Lower lobe of right lung (tissue), 2 donors: ENCODE measurements at regions not wholly inside any gene's neighbourhood (a gene's known extent, or its start where the extent isn't known, plus 50 kb on each side); places are given as distances from the start of the nearest gene placed in this dataset.

Experiments used
- ATAC-seq, 2 donors: fragments of 200-7000 bp; cut with Tn5 transposase; one replicate each; pipeline ENCODE4 v1.9.1; 2020 to 2022; ENCODE audit warnings: mild to moderate bottlenecking in 2 of 2, moderate library complexity in 2 of 2
- DNase-seq: peaks from one replicate; pipeline ENCODE4 v3.0.0-alpha.2; 2020
- H3K27ac ChIP-seq: fragments of 200-600 bp; one replicate; pipeline ENCODE4 v1.8.0; 2022
- H3K27me3 ChIP-seq: fragments of 200-600 bp; one replicate; pipeline ENCODE4 v1.8.0; 2022; ENCODE audit warnings: low read depth
- H3K36me3 ChIP-seq: fragments of 200-600 bp; one replicate; pipeline ENCODE4 v1.8.0; 2022; ENCODE audit warnings: mild to moderate bottlenecking
- H3K4me1 ChIP-seq: fragments of 200-600 bp; one replicate; pipeline ENCODE4 v1.8.0; 2022
- H3K4me3 ChIP-seq: fragments of 200-600 bp; one replicate; pipeline ENCODE4 v1.8.0; 2022; ENCODE audit warnings: mild to moderate bottlenecking
- H3K9me3 ChIP-seq: fragments of 200-600 bp; one replicate; pipeline ENCODE4 v1.8.0; 2022
- CTCF ChIP-seq: fragments of 200-600 bp; IDR thresholded peaks from one replicate; pipeline ENCODE4 v1.8.0; 2022; ENCODE audit warnings: antibody characterized with exemption, mild to moderate bottlenecking
- intact Hi-C: fragments of 100-400 bp; cut with DNase I; formaldehyde crosslinking; loops from one replicate; pipeline ENCODE4 v1.11.0; 2022
- donor health status: DM: no; HTN: yes; CAD: no; lungs with severe emphysema.

GRCh38 chr11:71083105-71083504 is 169.3 kb downstream of the SHANK2 start:
- ATAC-seq (no peak), DNase-seq (no peak)
- Histone ChIP-seq H3K36me3 (no peaks in the 10 kb centered on the region), H3K4me1 (no peaks in the 10 kb centered on the region), H3K27me3 (no peaks in the 10 kb centered on the region), H3K4me3 (no peak overlapping the region), H3K9me3 (no peaks in the 10 kb centered on the region), H3K27ac (no peak overlapping the region)
- TF ChIP-seq CTCF = no peak
- intact Hi-C loops = no loop called here

- intact Hi-C loops = no loop called here
- DNase-seq (no peak), ATAC-seq (no peak)
These were observed 169.9 kb downstream of the SHANK2 start for GRCh38 chr11:71082454-71082853.

GRCh38 chr11:71081704-71082230 is 170.6 kb downstream of the SHANK2 start:
- Histone ChIP-seq H3K27ac (no peak overlapping the region), H3K9me3 (no peaks in the 10 kb centered on the region), H3K4me1 (no peaks in the 10 kb centered on the region), H3K4me3 (no peak overlapping the region), H3K27me3 (no peaks in the 10 kb centered on the region), H3K36me3 (no peaks in the 10 kb centered on the region)
- intact Hi-C loops = no loop called here
- DNase-seq (no peak), ATAC-seq (peak in 1 of 2 donors; percentile 52)
- TF ChIP-seq CTCF = no peak

More at GRCh38 chr11:71082454-71082853, 169.9 kb downstream of the SHANK2 start:
- Histone ChIP-seq H3K4me3 (no peak overlapping the region), H3K27me3 (no peaks in the 10 kb centered on the region), H3K27ac (no peak overlapping the region), H3K9me3 (no peaks in the 10 kb centered on the region), H3K4me1 (no peaks in the 10 kb centered on the region), H3K36me3 (no peaks in the 10 kb centered on the region)
- no peak for TF ChIP-seq CTCF

GRCh38 chr11:71080239-71081097 is 171.9 kb downstream of the SHANK2 start:
- ATAC-seq = peak; percentile 62 to 75
- H3K4me1 ChIP-seq = no peaks in the 10 kb centered on the region
- TF ChIP-seq CTCF = peak; percentile 48
- H3K36me3 ChIP-seq = no peaks in the 10 kb centered on the region
- no peak overlapping the region for H3K4me3 ChIP-seq
- peak; percentile 58 for DNase-seq
- intact Hi-C loops = no loop called here
- H3K9me3 ChIP-seq = no peaks in the 10 kb centered on the region
- H3K27me3 ChIP-seq = no peaks in the 10 kb centered on the region
- no peak overlapping the region for H3K27ac ChIP-seq

- Histone ChIP-seq H3K27me3 (no peaks in the 10 kb centered on the region), H3K9me3 (no peaks in the 10 kb centered on the region), H3K4me3 (no peak overlapping the region), H3K4me1 (no peaks in the 10 kb centered on the region), H3K27ac (no peak overlapping the region), H3K36me3 (no peaks in the 10 kb centered on the region)
- ATAC-seq = no peak
- no peak for DNase-seq
- intact Hi-C loops = no loop called here
- no peak for TF ChIP-seq CTCF
These were observed 172.6 kb downstream of the SHANK2 start for GRCh38 chr11:71079795-71080194.
